IMR-90 (cell line): ENCODE measurements at regions not wholly inside any gene's neighbourhood (a gene's known extent, or its start where the extent isn't known, plus 50 kb on each side); places are given as distances from the start of the nearest gene placed in this dataset.

Experiments used
- ATAC-seq: fragments of 200-7000 bp; cut with Tn5 transposase; 2 replicates; pipeline ENCODE4 v1.9.1; 2020; ENCODE audit warnings: low read depth, mild to moderate bottlenecking, moderate library complexity
- BruUV-seq: library from RNA; stranded (reverse); fragments of 400-500 nt; replicated peaks from 2 replicates; lab custom pipeline; 2021; lab: Mats Ljungman, UMichigan
- CTCF ChIA-PET: fragments of 300-600 bp; formaldehyde crosslinking; extraction: SDS; loops from one replicate; lab custom pipeline; 2021; ENCODE audit warnings: antibody characterized with exemption; lab: Yijun Ruan, JAX
- POLR2A ChIA-PET: fragments of 300-600 bp; sonication (Branson Sonifier 250); formaldehyde crosslinking; loops from one replicate; lab custom pipeline; 2022; ENCODE audit warnings: antibody characterized with exemption; ENCODE audit not compliant: unreplicated experiment; lab: Charles Lee
- DNase-seq: peaks from one replicate; pipeline ENCODE4 v3.0.0; 2013
- H2AFZ ChIP-seq: replicated peaks from 2 replicates; pipeline ENCODE3; 2013; ENCODE audit warnings: low read length, mild to moderate bottlenecking; ENCODE audit not compliant: poor library complexity
- H2AK5ac ChIP-seq: 2 replicates; pipeline ENCODE4 v1.6.1; 2013; ENCODE audit warnings: low read depth, low read length, inconsistent platforms
- H2AK9ac ChIP-seq: replicated peaks from 2 replicates; pipeline ENCODE3; 2013; ENCODE audit warnings: mild to moderate bottlenecking, low read depth, low read length, moderate library complexity; ENCODE audit not compliant: poor library complexity
- H2BK120ac ChIP-seq: 2 replicates; pipeline ENCODE4 v1.6.1; 2013; ENCODE audit warnings: low read depth, low read length, inconsistent platforms
- H2BK15ac ChIP-seq: 3 replicates; pipeline ENCODE4 v1.6.1; 2013; ENCODE audit warnings: low read depth, low read length, inconsistent platforms
- H2BK20ac ChIP-seq: 2 replicates; pipeline ENCODE4 v1.6.1; 2013; ENCODE audit warnings: low read depth, mild to moderate bottlenecking, inconsistent platforms, low read length, moderate library complexity
- H2BK5ac ChIP-seq: 2 replicates; pipeline ENCODE4 v1.6.1; 2013; ENCODE audit warnings: mild to moderate bottlenecking, low read depth, low read length, inconsistent platforms; ENCODE audit not compliant: poor library complexity, severe bottlenecking
- H3K14ac ChIP-seq: replicated peaks from 2 replicates; pipeline ENCODE4 v1.6.1; 2013; ENCODE audit warnings: low read depth, low read length, inconsistent platforms
- H3K18ac ChIP-seq: 2 replicates; pipeline ENCODE4 v1.6.1; 2013; ENCODE audit warnings: low read depth, low read length, control low read depth
- H3K23ac ChIP-seq: 2 replicates; pipeline ENCODE4 v1.6.1; 2013; ENCODE audit warnings: low read depth, low read length, inconsistent platforms
- H3K27ac ChIP-seq: 2 replicates; pipeline ENCODE4 v1.5.1; 2013; ENCODE audit warnings: mild to moderate bottlenecking, control low read depth, low read length; ENCODE audit not compliant: insufficient read depth
- H3K27me3 ChIP-seq: 2 replicates; pipeline ENCODE4 v1.6.1; 2013; ENCODE audit warnings: low read length; ENCODE audit not compliant: control insufficient read depth, insufficient read depth
- H3K36me3 ChIP-seq: 2 replicates; pipeline ENCODE4 v1.6.1; 2013; ENCODE audit warnings: low read length, mixed read lengths; ENCODE audit not compliant: control insufficient read depth, insufficient read depth
- H3K4ac ChIP-seq: 2 replicates; pipeline ENCODE4 v1.6.1; 2013; ENCODE audit warnings: low read depth, low read length, inconsistent platforms
- H3K4me1 ChIP-seq: 2 replicates; pipeline ENCODE4 v1.6.1; 2013; ENCODE audit warnings: low read length, mixed read lengths; ENCODE audit not compliant: control insufficient read depth, insufficient read depth
- H3K4me2 ChIP-seq: 2 replicates; pipeline ENCODE4 v1.6.1; 2013; ENCODE audit warnings: low read depth, mild to moderate bottlenecking, control low read depth, low read length, moderate library complexity
- H3K4me3 ChIP-seq: 2 replicates; pipeline ENCODE4 v1.5.1; 2013; ENCODE audit warnings: low read depth, mild to moderate bottlenecking, control low read depth, low read length, moderate library complexity; ENCODE audit not compliant: insufficient read depth
- H3K56ac ChIP-seq: 2 replicates; pipeline ENCODE4 v1.6.1; 2013; ENCODE audit warnings: low read length, inconsistent platforms; ENCODE audit not compliant: insufficient read depth; ENCODE audit errors: extremely low read depth
- H3K79me1 ChIP-seq, 2 experiments: 2 replicates each; pipeline ENCODE4 v1.6.1; 2013; ENCODE audit warnings: low read length in 2 of 2, inconsistent platforms in 1 of 2, low read depth in 1 of 2
- H3K9ac ChIP-seq: 2 replicates; pipeline ENCODE4 v1.6.1; 2013; ENCODE audit warnings: low read depth, low read length, control low read depth
- H3K9me1 ChIP-seq: 2 replicates; pipeline ENCODE4 v1.6.1; 2013; ENCODE audit warnings: low read length, inconsistent platforms; ENCODE audit not compliant: insufficient read depth
- H3K9me3 ChIP-seq: 2 replicates; pipeline ENCODE4 v1.6.1; 2013; ENCODE audit warnings: low read length; ENCODE audit not compliant: control insufficient read depth, insufficient read depth
- H4K20me1 ChIP-seq: 2 replicates; pipeline ENCODE4 v1.6.1; 2013; ENCODE audit warnings: low read length, inconsistent platforms; ENCODE audit not compliant: insufficient read depth
- H4K5ac ChIP-seq: 2 replicates; pipeline ENCODE4 v1.6.1; 2013; ENCODE audit warnings: mild to moderate bottlenecking, low read depth, low read length, control low read depth
- H4K8ac ChIP-seq, 2 experiments: 2 replicates each; pipeline ENCODE4 v1.6.1; 2013; ENCODE audit warnings: low read depth in 2 of 2, low read length in 2 of 2, control low read depth in 1 of 2, inconsistent platforms in 1 of 2
- H4K91ac ChIP-seq: 2 replicates; pipeline ENCODE4 v1.6.1; 2013; ENCODE audit warnings: low read depth, low read length, inconsistent platforms; ENCODE audit not compliant: insufficient read depth
- BHLHE40 ChIP-seq: fragments of 150-350 bp; IDR thresholded peaks from 2 replicates; pipeline ENCODE4 v1.6.1; 2016; ENCODE audit warnings: mild to moderate bottlenecking, low read depth, low read length
- CEBPB ChIP-seq: IDR thresholded peaks from 2 replicates; pipeline ENCODE4 v1.6.1; 2012; ENCODE audit warnings: low read depth, low read length, improper control_type of control experiment
- CHD1 ChIP-seq: IDR thresholded peaks from 2 replicates; pipeline ENCODE4 v1.6.1; 2012; ENCODE audit warnings: low read depth, low read length, improper control_type of control experiment
- FOS ChIP-seq: fragments of 150-350 bp; IDR thresholded peaks from 2 replicates; pipeline ENCODE4 v1.6.1; 2016; ENCODE audit warnings: low read depth, low read length
- MAFK ChIP-seq: IDR thresholded peaks from 2 replicates; pipeline ENCODE4 v1.6.1; 2012; ENCODE audit warnings: low read depth, low read length, improper control_type of control experiment
- MAZ ChIP-seq: IDR thresholded peaks from 2 replicates; pipeline ENCODE4 v1.6.1; 2012; ENCODE audit warnings: low read depth, mild to moderate bottlenecking, low read length, improper control_type of control experiment, moderate library complexity, borderline replicate concordance
- MXI1 ChIP-seq: IDR thresholded peaks from 2 replicates; pipeline ENCODE4 v1.6.1; 2012; ENCODE audit warnings: low read depth, mild to moderate bottlenecking, low read length, moderate library complexity, borderline replicate concordance
- NFE2L2 ChIP-seq: fragments of 150-350 bp; IDR thresholded peaks from 2 replicates; pipeline ENCODE4 v1.6.1; 2016; ENCODE audit warnings: low read depth, mild to moderate bottlenecking, low read length
- POLR2A ChIP-seq: IDR thresholded peaks from 2 replicates; pipeline ENCODE4 v1.6.1; 2012; ENCODE audit warnings: mild to moderate bottlenecking, low read depth, low read length
- RAD21 ChIP-seq: IDR thresholded peaks from 2 replicates; pipeline ENCODE4 v1.6.1; 2012; ENCODE audit warnings: low read length, improper control_type of control experiment
- RCOR1 ChIP-seq: IDR thresholded peaks from 2 replicates; pipeline ENCODE4 v1.6.1; 2012; ENCODE audit warnings: mild to moderate bottlenecking, low read length, improper control_type of control experiment; ENCODE audit not compliant: insufficient replicate concordance
- RFX5 ChIP-seq: IDR thresholded peaks from 2 replicates; pipeline ENCODE4 v1.8.0; 2012; ENCODE audit warnings: low read depth, mild to moderate bottlenecking, low read length, moderate library complexity
- SMC3 ChIP-seq: fragments of 150-350 bp; IDR thresholded peaks from 2 replicates; pipeline ENCODE4 v1.6.1; 2016; ENCODE audit warnings: low read depth, mild to moderate bottlenecking, antibody characterized with exemption, low read length, moderate library complexity
- WGBS, 2 experiments: methylation state at CpG; one replicate each; pipeline versions ENCODE4 v1.1.5 to v1.1.7; 2013; ENCODE audit warnings: missing lambda C conversion rate in 2 of 2; ENCODE audit not compliant: insufficient read length in 1 of 2; ENCODE audit errors: extremely low coverage in 2 of 2; 5-methylcytosine and 5-hydroxymethylcytosine counted together
- dilution Hi-C: fragments of 300-500 bp; cut with HindIII; formaldehyde crosslinking; loops from one replicate; pipeline ENCODE4 v1.14.3; 2018; ENCODE audit warnings: low sequenced_read_pairs; ENCODE audit not compliant: unreplicated experiment
- in situ Hi-C: fragments of 300-500 bp; cut with MboI; formaldehyde crosslinking; loops from 3 replicates; pipeline ENCODE4 v1.14.3; 2019; ENCODE audit warnings: low sequenced_read_pairs, inconsistent platforms, mixed read lengths
- intact Hi-C: fragments of 100-400 bp; cut with micrococcal nuclease; formaldehyde crosslinking; loops from 2 replicates; pipeline ENCODE4 v1.10.0; 2022
- TF ChIP-seq, protein P1 (sequence below): fragments of 150-350 bp; IDR thresholded peaks from 2 replicates; pipeline ENCODE4 v1.6.1; 2016; ENCODE audit warnings: low read depth, mild to moderate bottlenecking, low read length, moderate library complexity, borderline replicate concordance
- TF ChIP-seq, protein P2 (sequence below): conservative IDR thresholded peaks from 2 replicates; pipeline ENCODE4 v1.5.1; 2012; ENCODE audit warnings: mild to moderate bottlenecking, low read depth, low read length, improper control_type of control experiment

DNA sequence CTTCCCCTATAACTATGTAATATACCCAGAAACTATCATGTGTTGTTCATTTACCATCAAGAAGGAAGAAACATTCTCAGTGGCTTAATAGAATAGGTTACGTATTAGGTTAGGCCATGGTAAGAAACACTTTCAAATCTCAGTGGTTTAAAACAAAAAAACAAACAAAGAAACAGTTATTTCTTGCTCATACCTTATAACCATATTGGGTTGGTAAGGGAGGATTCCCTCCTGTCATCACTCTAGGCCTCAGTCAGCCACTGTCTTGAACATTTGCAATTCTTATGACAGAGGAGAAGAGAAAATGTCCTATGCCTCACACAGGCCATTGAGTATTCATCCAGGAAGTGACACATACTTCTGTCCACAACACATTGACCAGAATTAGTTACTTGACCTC is 727.7 kb upstream of the NECTIN3 start:
- Histone ChIP-seq H3K9me3 (no peaks in the 10 kb centered on the region), H3K9ac (no peak overlapping the region), H2BK15ac (peak overlapping the region; percentile 62; the same call in 1 of the 3 replicates), H4K8ac (peak overlapping the region; percentile 18 to 57; a peak in 3 of 4 replicates), H3K14ac (peak overlapping the region; percentile 74), H3K27me3 (no peaks in the 10 kb centered on the region), H3K27ac (no peak overlapping the region), H3K23ac (peak overlapping the region; percentile 39; the same call in 1 of the 2 replicates), H3K36me3 (no peaks in the 10 kb centered on the region), H4K91ac (peak overlapping the region; percentile 40; the same call in 1 of the 2 replicates), H3K9me1 (peaks cover 3% of the 10 kb centered on the region), H3K4me2 (no peak overlapping the region), H2BK20ac (peak overlapping the region; percentile 58; the same call in 1 of the 2 replicates), H2AFZ (no peak overlapping the region), H3K18ac (peak overlapping the region; percentile 95; the same call in 1 of the 2 replicates), H2BK120ac (peak overlapping the region; percentile 77), H3K56ac (no peak overlapping the region), H3K4me1 (peaks cover 6% of the 10 kb centered on the region; the same call in 1 of the 2 replicates), H2AK5ac (peak overlapping the region; percentile 70; the same call in 1 of the 2 replicates), H3K4ac (peak overlapping the region; percentile 85; the same call in 1 of the 2 replicates), H2AK9ac (no peak overlapping the region), H4K20me1 (no peaks in the 10 kb centered on the region), H4K5ac (peak overlapping the region; percentile 44; the same call in 1 of the 2 replicates), H3K4me3 (no peak overlapping the region), H2BK5ac (peak overlapping the region; percentile 75), H3K79me1 (no peaks in the 10 kb centered on the region)
- WGBS, 2 experiments, result no CpG with 5 or more reads among the region's 1 CpG
- intact Hi-C loops, result loop anchor here (5.0 kb wide), 1 partner anchor 78 kb away; no protein-coding TSS in a partner anchor
- dilution Hi-C loops, result no loop called here
- ATAC-seq (no peak), DNase-seq (peak; percentile 33)
- POLR2A ChIA-PET, result no interaction called here
- TF ChIP-seq RAD21, result no peak
- no peak for TF ChIP-seq POLR2A
- TF ChIP-seq RCOR1, result no peak
- TF ChIP-seq, protein P1, sequence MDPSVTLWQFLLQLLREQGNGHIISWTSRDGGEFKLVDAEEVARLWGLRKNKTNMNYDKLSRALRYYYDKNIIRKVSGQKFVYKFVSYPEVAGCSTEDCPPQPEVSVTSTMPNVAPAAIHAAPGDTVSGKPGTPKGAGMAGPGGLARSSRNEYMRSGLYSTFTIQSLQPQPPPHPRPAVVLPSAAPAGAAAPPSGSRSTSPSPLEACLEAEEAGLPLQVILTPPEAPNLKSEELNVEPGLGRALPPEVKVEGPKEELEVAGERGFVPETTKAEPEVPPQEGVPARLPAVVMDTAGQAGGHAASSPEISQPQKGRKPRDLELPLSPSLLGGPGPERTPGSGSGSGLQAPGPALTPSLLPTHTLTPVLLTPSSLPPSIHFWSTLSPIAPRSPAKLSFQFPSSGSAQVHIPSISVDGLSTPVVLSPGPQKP, result no peak
- TF ChIP-seq MXI1, result no peak
- no peak for TF ChIP-seq SMC3
- no peak for TF ChIP-seq NFE2L2
- TF ChIP-seq, protein P2, sequence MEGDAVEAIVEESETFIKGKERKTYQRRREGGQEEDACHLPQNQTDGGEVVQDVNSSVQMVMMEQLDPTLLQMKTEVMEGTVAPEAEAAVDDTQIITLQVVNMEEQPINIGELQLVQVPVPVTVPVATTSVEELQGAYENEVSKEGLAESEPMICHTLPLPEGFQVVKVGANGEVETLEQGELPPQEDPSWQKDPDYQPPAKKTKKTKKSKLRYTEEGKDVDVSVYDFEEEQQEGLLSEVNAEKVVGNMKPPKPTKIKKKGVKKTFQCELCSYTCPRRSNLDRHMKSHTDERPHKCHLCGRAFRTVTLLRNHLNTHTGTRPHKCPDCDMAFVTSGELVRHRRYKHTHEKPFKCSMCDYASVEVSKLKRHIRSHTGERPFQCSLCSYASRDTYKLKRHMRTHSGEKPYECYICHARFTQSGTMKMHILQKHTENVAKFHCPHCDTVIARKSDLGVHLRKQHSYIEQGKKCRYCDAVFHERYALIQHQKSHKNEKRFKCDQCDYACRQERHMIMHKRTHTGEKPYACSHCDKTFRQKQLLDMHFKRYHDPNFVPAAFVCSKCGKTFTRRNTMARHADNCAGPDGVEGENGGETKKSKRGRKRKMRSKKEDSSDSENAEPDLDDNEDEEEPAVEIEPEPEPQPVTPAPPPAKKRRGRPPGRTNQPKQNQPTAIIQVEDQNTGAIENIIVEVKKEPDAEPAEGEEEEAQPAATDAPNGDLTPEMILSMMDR, result no peak
- TF ChIP-seq RFX5, result no peak
- no peak for TF ChIP-seq CEBPB
- TF ChIP-seq CHD1, result no peak
- TF ChIP-seq MAFK, result no peak
- TF ChIP-seq MAZ, result no peak
- TF ChIP-seq BHLHE40, result no peak
- no peak for TF ChIP-seq FOS
- no TSS peak for BruUV-seq
- in situ Hi-C loops, result no loop called here
- CTCF ChIA-PET, result no interaction called here
